OCI-LY1 (cell line): ENCODE measurements at regions not wholly inside any gene's neighbourhood (a gene's known extent, or its start where the extent isn't known, plus 50 kb on each side); places are given as distances from the start of the nearest gene placed in this dataset.

Source experiments
- H2AFZ ChIP-seq: fragments of 200-600 bp; sonication (generic), shearing (Covaris generic); 2 replicates; pipeline ENCODE4 v1.6.0; 2014; ENCODE audit warnings: antibody characterized with exemption, mild to moderate bottlenecking, low read length
- H3F3A ChIP-seq: fragments of 200-600 bp; sonication (generic), shearing (Covaris generic); 2 replicates; pipeline ENCODE4 v1.6.0; 2014; ENCODE audit warnings: mild to moderate bottlenecking, antibody characterized with exemption, low read length, moderate library complexity; ENCODE audit not compliant: insufficient read depth
- H3K27ac ChIP-seq: fragments of 200-600 bp; sonication (generic); 2 replicates; pipeline ENCODE4 v1.5.1; 2014; ENCODE audit warnings: low read length, mixed run types, mild to moderate bottlenecking, low read depth; ENCODE audit not compliant: poor library complexity, severe bottlenecking
- H3K27me3 ChIP-seq: fragments of 200-600 bp; sonication (generic); 2 replicates; pipeline ENCODE4 v1.6.0; 2014; ENCODE audit warnings: antibody characterized with exemption, mild to moderate bottlenecking, low read length, moderate library complexity; ENCODE audit not compliant: insufficient read depth
- H3K36me3 ChIP-seq: fragments of 200-600 bp; sonication (generic); 2 replicates; pipeline ENCODE4 v1.6.1; 2014; ENCODE audit warnings: mild to moderate bottlenecking, antibody characterized with exemption, low read length, moderate library complexity, mixed read lengths; ENCODE audit not compliant: insufficient read depth
- H3K4me1 ChIP-seq: fragments of 200-600 bp; sonication (generic); 2 replicates; pipeline ENCODE4 v1.5.1; 2014; ENCODE audit warnings: mild to moderate bottlenecking, low read length, moderate library complexity; ENCODE audit not compliant: insufficient read depth, severe bottlenecking
- H3K4me2 ChIP-seq: fragments of 200-600 bp; sonication (generic), shearing (Covaris generic); 2 replicates; pipeline ENCODE4 v1.6.1; 2014; ENCODE audit warnings: low read length
- H3K4me3 ChIP-seq: fragments of 200-600 bp; sonication (generic); 2 replicates; pipeline ENCODE4 v1.5.1; 2014; ENCODE audit warnings: low read length, low read depth, mild to moderate bottlenecking, mixed read lengths; ENCODE audit not compliant: poor library complexity, severe bottlenecking
- H3K79me2 ChIP-seq: fragments of 200-600 bp; shearing (Covaris generic); 2 replicates; pipeline ENCODE4 v1.6.1; 2016; ENCODE audit warnings: mixed run types, low read length, mixed read lengths; ENCODE audit not compliant: insufficient read depth
- H3K9ac ChIP-seq: fragments of 200-600 bp; sonication (generic), shearing (Covaris generic); 2 replicates; pipeline ENCODE4 v1.6.1; 2014; ENCODE audit warnings: mild to moderate bottlenecking, low read length, mixed read lengths
- H3K9me2 ChIP-seq: fragments of 200-600 bp; sonication (generic), shearing (Covaris generic); 2 replicates; pipeline ENCODE4 v1.6.1; 2014; ENCODE audit warnings: low read depth, mild to moderate bottlenecking, low read length, mixed read lengths
- H3K9me3 ChIP-seq: fragments of 200-600 bp; shearing (Covaris generic); 2 replicates; pipeline ENCODE4 v1.6.1; 2014; ENCODE audit warnings: low read length, mixed read lengths
- H4K20me1 ChIP-seq: fragments of 200-600 bp; sonication (generic), shearing (Covaris generic); 2 replicates; pipeline ENCODE4 v1.6.0; 2016; ENCODE audit warnings: mild to moderate bottlenecking, low read length; ENCODE audit not compliant: insufficient read depth
- EZH2 ChIP-seq: fragments of 200-600 bp; sonication (generic), shearing (Covaris generic); IDR thresholded peaks from 2 replicates; pipeline ENCODE4 v1.8.0; 2017; ENCODE audit warnings: borderline replicate concordance, mixed run types, mild to moderate bottlenecking, antibody characterized with exemption, low read length, moderate library complexity, mixed read lengths
- TF ChIP-seq, protein P1 (sequence below): fragments of 200-600 bp; sonication (generic), shearing (Covaris generic); IDR thresholded peaks from 2 replicates; pipeline ENCODE4 v1.5.1; 2017; ENCODE audit warnings: mild to moderate bottlenecking, antibody characterized with exemption, low read length, moderate library complexity, mixed read lengths

DNA sequence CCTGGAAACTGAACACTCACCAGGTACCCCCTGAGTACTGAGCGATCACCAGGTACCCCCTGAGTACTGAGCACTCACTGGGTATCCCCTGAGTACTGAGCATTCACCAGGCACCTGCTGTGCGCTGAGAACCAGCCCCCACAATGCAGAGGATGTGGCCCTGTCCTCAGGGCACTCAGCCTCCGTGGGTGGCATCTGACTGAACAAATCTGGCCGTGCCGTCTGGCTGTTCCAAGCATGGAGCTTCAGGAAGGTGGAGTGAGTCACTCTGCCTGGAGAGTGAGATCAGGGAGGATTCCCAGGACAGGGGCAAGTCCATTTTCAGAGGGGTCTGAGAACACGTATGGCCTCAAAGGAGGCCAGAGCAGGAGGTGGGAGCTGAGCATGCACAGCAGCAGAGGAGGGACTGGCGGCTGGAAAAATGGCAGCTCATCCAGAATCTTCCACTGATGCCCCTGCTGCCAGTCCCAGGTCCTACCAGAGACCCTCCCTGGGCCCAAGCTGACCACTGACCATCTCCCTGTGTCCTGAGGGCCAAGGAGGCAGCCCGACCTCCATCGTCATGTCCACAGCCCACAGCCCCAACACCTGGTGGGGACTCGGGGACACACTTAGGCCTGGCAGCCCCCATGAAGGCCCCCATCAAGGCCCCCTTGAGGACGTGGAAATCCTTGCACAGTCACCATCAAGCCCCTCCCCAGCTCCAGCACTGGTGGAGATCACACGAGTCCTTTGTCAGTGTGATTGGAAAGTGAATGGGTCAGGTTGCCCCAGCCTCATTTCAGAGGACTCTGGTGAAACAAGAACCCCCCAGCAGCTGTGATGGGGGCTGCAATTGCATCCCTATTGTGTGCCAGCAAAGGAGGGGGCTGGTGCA lies 94.1 kb downstream of the HMX1 start:
- Histone ChIP-seq H3K9me2 (no peaks in the 10 kb centered on the region), H3K9ac (no peak overlapping the region), H4K20me1 (no peaks in the 10 kb centered on the region), H3K79me2 (no peaks in the 10 kb centered on the region), H3K27me3 (no peaks in the 10 kb centered on the region), H3K4me1 (no peaks in the 10 kb centered on the region), H2AFZ (no peak overlapping the region), H3K4me3 (no peak overlapping the region), H3K4me2 (no peak overlapping the region), H3K36me3 (no peaks in the 10 kb centered on the region), H3K27ac (no peak overlapping the region), H3K9me3 (no peaks in the 10 kb centered on the region), H3F3A (no peaks in the 10 kb centered on the region)
- TF ChIP-seq, protein P1, sequence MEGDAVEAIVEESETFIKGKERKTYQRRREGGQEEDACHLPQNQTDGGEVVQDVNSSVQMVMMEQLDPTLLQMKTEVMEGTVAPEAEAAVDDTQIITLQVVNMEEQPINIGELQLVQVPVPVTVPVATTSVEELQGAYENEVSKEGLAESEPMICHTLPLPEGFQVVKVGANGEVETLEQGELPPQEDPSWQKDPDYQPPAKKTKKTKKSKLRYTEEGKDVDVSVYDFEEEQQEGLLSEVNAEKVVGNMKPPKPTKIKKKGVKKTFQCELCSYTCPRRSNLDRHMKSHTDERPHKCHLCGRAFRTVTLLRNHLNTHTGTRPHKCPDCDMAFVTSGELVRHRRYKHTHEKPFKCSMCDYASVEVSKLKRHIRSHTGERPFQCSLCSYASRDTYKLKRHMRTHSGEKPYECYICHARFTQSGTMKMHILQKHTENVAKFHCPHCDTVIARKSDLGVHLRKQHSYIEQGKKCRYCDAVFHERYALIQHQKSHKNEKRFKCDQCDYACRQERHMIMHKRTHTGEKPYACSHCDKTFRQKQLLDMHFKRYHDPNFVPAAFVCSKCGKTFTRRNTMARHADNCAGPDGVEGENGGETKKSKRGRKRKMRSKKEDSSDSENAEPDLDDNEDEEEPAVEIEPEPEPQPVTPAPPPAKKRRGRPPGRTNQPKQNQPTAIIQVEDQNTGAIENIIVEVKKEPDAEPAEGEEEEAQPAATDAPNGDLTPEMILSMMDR = no peak
- no peak for TF ChIP-seq EZH2

DNA sequence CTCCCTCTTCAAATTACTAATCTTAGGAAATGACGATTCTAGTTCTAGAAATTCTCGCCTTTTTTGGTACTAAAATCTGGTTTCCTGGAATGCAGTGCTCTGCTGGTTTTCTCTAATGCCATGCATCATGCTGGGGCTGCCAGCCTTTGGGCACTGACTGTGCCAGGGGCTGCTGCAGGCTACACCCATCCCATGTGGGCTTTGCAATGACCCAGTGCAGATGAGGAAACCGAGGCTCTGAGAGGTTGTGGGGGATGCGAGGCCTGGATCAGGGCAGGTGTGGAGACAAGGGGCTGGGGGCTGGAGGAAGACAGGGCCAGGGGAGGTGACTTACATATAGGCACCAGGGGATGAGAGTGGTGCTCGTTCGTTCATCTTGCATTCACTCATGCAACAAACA lies 95.3 kb downstream of the HMX1 start:
- Histone ChIP-seq H3K27ac (no peak overlapping the region), H2AFZ (no peak overlapping the region), H3F3A (no peaks in the 10 kb centered on the region), H3K4me1 (no peaks in the 10 kb centered on the region), H3K79me2 (no peaks in the 10 kb centered on the region), H3K27me3 (no peaks in the 10 kb centered on the region), H3K9ac (no peak overlapping the region), H3K4me2 (no peak overlapping the region), H3K36me3 (no peaks in the 10 kb centered on the region), H4K20me1 (no peaks in the 10 kb centered on the region), H3K9me3 (no peaks in the 10 kb centered on the region), H3K4me3 (no peak overlapping the region), H3K9me2 (no peaks in the 10 kb centered on the region)
- no peak for TF ChIP-seq EZH2
- TF ChIP-seq, protein P1 = no peak

DNA sequence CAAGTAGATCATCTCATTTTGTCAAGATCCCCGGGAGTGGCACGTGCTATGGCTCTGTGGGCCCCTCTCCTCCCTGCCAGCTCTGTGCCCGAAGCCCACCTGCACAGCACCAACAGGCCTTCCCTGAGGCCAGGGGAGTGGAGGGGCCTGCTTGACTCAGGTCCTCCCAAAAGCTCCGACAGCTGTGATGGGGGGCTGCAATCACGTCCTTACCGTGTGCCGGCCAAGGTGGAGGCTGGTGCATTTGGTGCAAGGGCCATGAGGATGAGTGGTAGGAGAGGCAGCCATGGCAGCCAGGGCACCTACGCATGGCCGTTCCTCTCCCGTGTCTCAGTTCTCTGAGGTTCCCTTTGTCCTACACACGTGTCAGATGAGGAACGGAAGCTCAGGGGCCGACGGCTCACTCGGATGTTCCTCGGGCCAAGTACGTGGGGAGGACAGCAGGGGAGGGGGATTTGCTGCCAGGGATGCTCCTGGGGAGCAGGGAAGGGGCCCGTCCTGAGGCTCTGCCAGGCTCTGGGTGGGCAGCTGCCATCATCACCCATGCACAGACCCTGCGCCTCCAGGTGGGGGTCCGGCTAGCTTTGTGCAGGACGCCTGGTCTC lies 95.8 kb downstream of the HMX1 start:
- Histone ChIP-seq H3K4me3 (no peak overlapping the region), H2AFZ (no peak overlapping the region), H4K20me1 (no peaks in the 10 kb centered on the region), H3K9me3 (no peaks in the 10 kb centered on the region), H3K79me2 (no peaks in the 10 kb centered on the region), H3K27ac (no peak overlapping the region), H3K27me3 (no peaks in the 10 kb centered on the region), H3K4me2 (no peak overlapping the region), H3K36me3 (no peaks in the 10 kb centered on the region), H3K9ac (no peak overlapping the region), H3K9me2 (no peaks in the 10 kb centered on the region), H3K4me1 (no peaks in the 10 kb centered on the region), H3F3A (no peaks in the 10 kb centered on the region)
- TF ChIP-seq, protein P1 = no peak
- TF ChIP-seq EZH2 = no peak
